22Rv1 (cell line): ENCODE measurements at regions not wholly inside any gene's neighbourhood (a gene's known extent, or its start where the extent isn't known, plus 50 kb on each side); places are given as distances from the start of the nearest gene placed in this dataset.

Experiments used
- H3K27ac ChIP-seq: fragments of 450-650 bp; 2 replicates; pipeline ENCODE4 v1.5.1; 2017
- ZFX ChIP-seq: fragments of 450-650 bp; IDR thresholded peaks from 2 replicates; pipeline ENCODE4 v1.6.1; 2017; ENCODE audit warnings: antibody characterized with exemption, borderline replicate concordance
- TF ChIP-seq, protein P1 (sequence below): fragments of 450-650 bp; IDR thresholded peaks from 2 replicates; pipeline ENCODE4 v1.5.1; 2017; ENCODE audit warnings: mild to moderate bottlenecking

DNA sequence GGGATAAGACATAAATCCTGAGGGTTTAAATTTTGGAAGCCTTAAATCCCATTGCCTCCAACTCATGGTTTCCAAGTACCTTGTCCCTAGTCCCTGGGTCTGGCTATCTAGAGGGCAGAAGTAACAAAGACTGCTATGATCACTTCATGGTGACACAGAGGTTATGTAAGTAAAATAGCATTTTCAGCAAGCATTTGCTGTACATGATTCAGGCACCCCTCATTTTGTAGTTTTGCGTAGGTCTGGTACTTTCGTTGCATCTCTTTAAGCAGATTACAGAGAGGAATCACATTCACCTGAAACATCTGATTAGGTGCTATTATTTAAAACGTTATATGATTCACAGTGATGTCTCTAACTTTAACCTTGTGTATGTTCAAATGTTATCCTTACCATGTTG lies 480.1 kb downstream of the XIRP2 start:
- TF ChIP-seq ZFX = no peak
- TF ChIP-seq, protein P1, sequence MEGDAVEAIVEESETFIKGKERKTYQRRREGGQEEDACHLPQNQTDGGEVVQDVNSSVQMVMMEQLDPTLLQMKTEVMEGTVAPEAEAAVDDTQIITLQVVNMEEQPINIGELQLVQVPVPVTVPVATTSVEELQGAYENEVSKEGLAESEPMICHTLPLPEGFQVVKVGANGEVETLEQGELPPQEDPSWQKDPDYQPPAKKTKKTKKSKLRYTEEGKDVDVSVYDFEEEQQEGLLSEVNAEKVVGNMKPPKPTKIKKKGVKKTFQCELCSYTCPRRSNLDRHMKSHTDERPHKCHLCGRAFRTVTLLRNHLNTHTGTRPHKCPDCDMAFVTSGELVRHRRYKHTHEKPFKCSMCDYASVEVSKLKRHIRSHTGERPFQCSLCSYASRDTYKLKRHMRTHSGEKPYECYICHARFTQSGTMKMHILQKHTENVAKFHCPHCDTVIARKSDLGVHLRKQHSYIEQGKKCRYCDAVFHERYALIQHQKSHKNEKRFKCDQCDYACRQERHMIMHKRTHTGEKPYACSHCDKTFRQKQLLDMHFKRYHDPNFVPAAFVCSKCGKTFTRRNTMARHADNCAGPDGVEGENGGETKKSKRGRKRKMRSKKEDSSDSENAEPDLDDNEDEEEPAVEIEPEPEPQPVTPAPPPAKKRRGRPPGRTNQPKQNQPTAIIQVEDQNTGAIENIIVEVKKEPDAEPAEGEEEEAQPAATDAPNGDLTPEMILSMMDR = no peak

DNA sequence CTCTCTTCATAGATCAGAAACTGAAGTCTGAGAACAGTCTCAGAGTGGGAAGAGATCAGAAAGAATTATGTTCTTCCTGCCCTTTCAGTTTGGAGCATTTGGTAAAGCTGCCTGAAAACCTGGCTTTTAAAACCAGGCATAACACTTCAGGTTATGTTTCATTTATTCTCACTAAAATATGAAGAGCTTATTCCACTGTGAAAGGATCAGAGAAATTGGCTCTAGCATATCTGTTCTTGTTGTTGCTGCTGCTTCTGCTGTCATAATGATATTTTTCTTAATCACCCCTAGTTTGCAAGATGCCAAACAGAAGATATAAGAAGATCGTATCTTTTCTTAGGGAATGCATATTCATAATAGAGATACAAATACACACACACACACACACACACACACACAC lies 476.9 kb downstream of the XIRP2 start:
- TF ChIP-seq, protein P1 = no peak
- no peak for TF ChIP-seq ZFX
- no peak overlapping the region for H3K27ac ChIP-seq

More for the DNA sequence above, 480.1 kb downstream of the XIRP2 start:
- no peak overlapping the region for H3K27ac ChIP-seq

DNA sequence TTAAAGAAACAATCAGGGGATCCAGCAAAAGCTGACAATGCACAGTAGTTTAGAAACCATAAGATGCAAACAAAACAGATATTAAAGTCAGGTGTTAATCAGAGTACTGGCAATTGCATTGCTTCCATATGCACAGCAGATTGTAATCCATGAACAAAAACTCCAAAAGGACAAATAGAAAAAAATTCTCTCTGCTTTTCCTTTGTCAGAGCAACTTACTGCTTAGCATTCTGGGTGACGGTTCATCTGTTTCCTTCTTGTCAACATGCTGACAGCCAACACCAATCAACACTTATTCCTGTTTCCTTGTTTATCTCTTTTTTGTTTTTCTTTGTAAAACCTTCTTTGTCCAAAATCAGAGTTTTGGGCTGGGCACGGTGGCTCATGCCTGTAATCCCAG lies 473.1 kb downstream of the XIRP2 start:
- TF ChIP-seq, protein P1 = no peak
- TF ChIP-seq ZFX = no peak

DNA sequence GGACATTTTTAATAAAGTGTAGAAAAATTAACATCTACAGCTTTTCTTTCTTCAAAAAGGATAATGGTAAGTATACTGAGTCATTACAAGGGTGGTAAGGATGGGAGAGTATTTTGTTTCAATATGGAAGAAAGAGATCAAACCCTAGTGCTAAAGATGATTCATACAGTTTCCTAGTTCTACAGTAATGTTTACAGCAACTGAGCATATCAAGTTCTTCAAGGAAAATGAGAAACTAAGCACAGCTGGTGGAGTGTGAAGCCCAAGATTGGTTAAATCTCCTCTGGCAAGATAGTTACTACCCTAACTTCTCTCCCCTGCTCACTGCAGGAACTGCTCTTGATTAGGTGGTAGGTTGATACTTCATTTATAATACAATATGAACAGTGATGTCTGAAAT lies 467.5 kb downstream of the XIRP2 start:
- H3K27ac ChIP-seq = no peak overlapping the region
- TF ChIP-seq, protein P1 = no peak
- no peak for TF ChIP-seq ZFX

More for the DNA sequence above, 473.1 kb downstream of the XIRP2 start:
- no peak overlapping the region for H3K27ac ChIP-seq

DNA sequence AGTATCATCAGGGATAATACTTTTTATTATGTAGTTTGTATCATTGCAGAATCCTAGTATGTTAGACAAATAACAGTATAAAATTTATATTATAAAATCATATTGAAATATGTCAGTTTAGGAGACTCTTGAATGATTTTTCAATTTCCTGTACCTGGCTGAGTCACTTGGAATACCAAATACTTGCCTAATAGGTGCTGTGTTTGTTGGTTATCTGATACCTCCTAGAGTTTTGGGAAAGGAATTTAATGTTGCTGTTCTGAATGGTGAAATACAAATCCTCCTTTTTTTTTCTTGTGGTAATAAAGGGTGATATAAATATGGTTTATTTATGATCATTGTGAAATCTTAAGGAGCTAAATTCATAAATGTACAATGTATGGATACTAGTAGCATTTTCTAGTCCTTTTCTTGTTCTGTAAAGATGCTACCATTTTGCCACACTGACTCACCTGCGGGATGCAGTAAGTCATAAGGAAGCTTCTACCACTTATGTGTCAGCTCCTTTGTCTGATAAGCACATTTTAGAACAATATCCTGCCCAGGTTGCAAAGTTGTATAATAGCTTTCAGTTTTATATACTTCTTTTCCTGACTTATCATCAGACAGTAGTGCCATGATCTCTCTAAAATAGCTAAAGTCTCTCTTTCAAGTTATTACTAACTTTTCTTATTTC lies 465.5 kb downstream of the XIRP2 start:
- no peak overlapping the region for H3K27ac ChIP-seq
- TF ChIP-seq, protein P1 = no peak
- TF ChIP-seq ZFX = no peak

DNA sequence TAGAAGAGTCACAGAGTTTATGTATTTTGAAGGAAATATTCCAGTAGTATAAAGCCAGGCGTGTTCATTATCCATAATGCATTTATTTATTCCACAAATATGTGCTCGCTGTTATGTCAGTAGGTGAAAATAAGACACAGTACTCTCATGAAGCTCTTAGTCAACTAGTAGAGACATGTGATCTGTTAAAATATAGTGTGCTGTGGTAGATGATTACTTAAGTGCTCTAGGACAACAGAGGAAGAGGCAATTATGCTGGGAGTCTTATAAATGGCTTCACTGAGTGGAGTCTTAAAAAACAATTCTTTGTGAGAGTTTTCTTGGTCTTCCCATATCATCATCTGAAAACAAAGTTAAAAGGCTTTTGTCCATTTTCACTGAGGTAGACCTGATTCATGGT lies 457.3 kb downstream of the XIRP2 start:
- TF ChIP-seq, protein P1 = no peak
- no peak for TF ChIP-seq ZFX
- no peak overlapping the region for H3K27ac ChIP-seq

- no peak overlapping the region for H3K27ac ChIP-seq
- TF ChIP-seq, protein P1 = no peak
- no peak for TF ChIP-seq ZFX
These were observed 454.5 kb downstream of the XIRP2 start for GRCh38 chr2:167342769-167343168.
